Activated B cell treated with CpG ODN at 0.5 μM for 24 hours (primary cell): ENCODE measurements at regions not wholly inside any gene's neighbourhood (a gene's known extent, or its start where the extent isn't known, plus 50 kb on each side); places are given as distances from the start of the nearest gene placed in this dataset.
"Not testable (repeated sequence)": the region's sequence is repeated elsewhere in the genome, so short reads cannot be mapped to it uniquely, and the experiment has no call there.

Experiments used
- ATAC-seq: fragments of 200-7000 bp; cut with Tn5 transposase; one replicate; pipeline ENCODE4 v1.10.0; 2021; ENCODE audit warnings: low read depth, mild to moderate bottlenecking, moderate library complexity
- CTCF ChIA-PET: fragments of 350-600 bp; sonication (Branson Sonifier 250); formaldehyde crosslinking; loops from one replicate; lab custom pipeline; 2021; ENCODE audit warnings: antibody characterized with exemption; lab: Charles Lee
- POLR2A ChIA-PET: fragments of 350-600 bp; sonication (Branson Sonifier 250); formaldehyde crosslinking; loops from one replicate; lab custom pipeline; 2021; ENCODE audit warnings: antibody characterized with exemption; lab: Charles Lee
- DNase-seq: peaks from one replicate; pipeline ENCODE4 v3.0.0; 2022
- H3K27ac Mint-ChIP-seq: one replicate; pipeline ENCODE4 v1.8.0; 2020; ENCODE audit warnings: mixed read lengths
- H3K27me3 Mint-ChIP-seq: one replicate; pipeline ENCODE4 v1.8.0; 2021; ENCODE audit warnings: mixed read lengths
- H3K36me3 Mint-ChIP-seq: one replicate; pipeline ENCODE4 v1.8.0; 2021; ENCODE audit warnings: low read depth, mixed read lengths
- H3K4me1 Mint-ChIP-seq: one replicate; pipeline ENCODE4 v1.8.0; 2021; ENCODE audit warnings: mixed read lengths
- H3K4me3 Mint-ChIP-seq: one replicate; pipeline ENCODE4 v1.8.0; 2020; ENCODE audit warnings: mild to moderate bottlenecking, mixed read lengths
- H3K9me3 Mint-ChIP-seq: one replicate; pipeline ENCODE4 v1.8.0; 2020; ENCODE audit warnings: mixed read lengths
- CTCF ChIP-seq: fragments of 200-600 bp; IDR thresholded peaks from one replicate; pipeline ENCODE4 v1.8.0; 2022; ENCODE audit warnings: antibody characterized with exemption, mild to moderate bottlenecking
- intact Hi-C: fragments of 100-400 bp; cut with micrococcal nuclease; formaldehyde crosslinking; loops from one replicate; pipeline ENCODE4 v1.15.1; 2024

- Mint-ChIP-seq H3K36me3 (no peaks in the 10 kb centered on the region), H3K4me3 (no peak overlapping the region), H3K27me3 (peaks cover 31% of the 10 kb centered on the region), H3K9me3 (peaks cover 3% of the 10 kb centered on the region), H3K27ac (no peak overlapping the region), H3K4me1 (no peaks in the 10 kb centered on the region)
- POLR2A ChIA-PET, result no interaction called here
- TF ChIP-seq CTCF, result no peak
- intact Hi-C loops, result no loop called here
- CTCF ChIA-PET, result no interaction called here
- ATAC-seq (no peak), DNase-seq (no peak)
These were observed 73.0 kb upstream of the N4BP1 start for GRCh38 chr16:48682971-48683370.

GRCh38 chr16:48681520-48681919, 71.5 kb upstream of the N4BP1 start:
- H3K36me3 Mint-ChIP-seq, result no peaks in the 10 kb centered on the region
- peaks cover 24% of the 10 kb centered on the region for H3K27me3 Mint-ChIP-seq
- H3K4me1 Mint-ChIP-seq, result no peaks in the 10 kb centered on the region
- POLR2A ChIA-PET, result no interaction called here
- CTCF ChIA-PET, result no interaction called here
- TF ChIP-seq CTCF, result no peak
- ATAC-seq (no peak), DNase-seq (no peak)
- intact Hi-C loops, result no loop called here
- no peak overlapping the region for H3K4me3 Mint-ChIP-seq
- no peak overlapping the region for H3K27ac Mint-ChIP-seq
- H3K9me3 Mint-ChIP-seq, result peaks cover 3% of the 10 kb centered on the region

- intact Hi-C loops, result no loop called here
- TF ChIP-seq CTCF, result no peak
- no peak overlapping the region for H3K4me3 Mint-ChIP-seq
- ChIA-PET POLR2A (no interaction called here), CTCF (no interaction called here)
- no peaks in the 10 kb centered on the region for H3K36me3 Mint-ChIP-seq
- DNase-seq (no peak), ATAC-seq (no peak)
- H3K9me3 Mint-ChIP-seq, result peaks cover 3% of the 10 kb centered on the region
- H3K27me3 Mint-ChIP-seq, result peaks cover 17% of the 10 kb centered on the region
- no peak overlapping the region for H3K27ac Mint-ChIP-seq
- no peaks in the 10 kb centered on the region for H3K4me1 Mint-ChIP-seq
These were observed 70.9 kb upstream of the N4BP1 start for GRCh38 chr16:48680881-48681280.

- Mint-ChIP-seq H3K27ac (no peak overlapping the region), H3K36me3 (no peaks in the 10 kb centered on the region), H3K9me3 (peaks cover 11% of the 10 kb centered on the region), H3K4me3 (no peak overlapping the region), H3K27me3 (peaks cover 4% of the 10 kb centered on the region), H3K4me1 (no peaks in the 10 kb centered on the region)
- POLR2A ChIA-PET, result no interaction called here
- DNase-seq, result no peak
- intact Hi-C loops, result no loop called here
- no peak for TF ChIP-seq CTCF
- no peak for ATAC-seq
- CTCF ChIA-PET, result no interaction called here
These were observed 66.9 kb upstream of the N4BP1 start for GRCh38 chr16:48676836-48677235.

GRCh38 chr16:48668184-48668583, 58.2 kb upstream of the N4BP1 start:
- H3K9me3 Mint-ChIP-seq, ATAC-seq, intact Hi-C loops, H3K36me3 Mint-ChIP-seq, H3K27me3 Mint-ChIP-seq, CTCF ChIA-PET, H3K27ac Mint-ChIP-seq, POLR2A ChIA-PET, DNase-seq, H3K4me3 Mint-ChIP-seq, H3K4me1 Mint-ChIP-seq: not testable (repeated sequence)

- Mint-ChIP-seq H3K27me3 (peaks cover 4% of the 10 kb centered on the region), H3K36me3 (no peaks in the 10 kb centered on the region), H3K9me3 (peaks cover 26% of the 10 kb centered on the region), H3K4me3 (no peak overlapping the region), H3K4me1 (no peaks in the 10 kb centered on the region), H3K27ac (no peak overlapping the region)
- intact Hi-C loops, result no loop called here
- POLR2A ChIA-PET, result no interaction called here
- DNase-seq (no peak), ATAC-seq (no peak)
- CTCF ChIA-PET, result no interaction called here
- no peak for TF ChIP-seq CTCF
These were observed 50.0 kb upstream of the N4BP1 start for GRCh38 chr16:48659940-48660339.
